Activated CD8-positive, alpha-beta memory T cell treated with anti-CD3 and anti-CD28 coated beads, Interleukin-2, amount 50 U/mL, for 24 hours (primary cell): ENCODE measurements at regions not wholly inside any gene's neighbourhood (a gene's known extent, or its start where the extent isn't known, plus 50 kb on each side); places are given as distances from the start of the nearest gene placed in this dataset.

Source experiments
- DNase-seq: peaks from one replicate; pipeline ENCODE4 v3.0.0-alpha.2; 2020; ENCODE audit errors: extremely low read depth

- DNase-seq = no peak
Observed at GRCh38 chr11:15621565-15621964, 506.8 kb downstream of the INSC start.

DNA sequence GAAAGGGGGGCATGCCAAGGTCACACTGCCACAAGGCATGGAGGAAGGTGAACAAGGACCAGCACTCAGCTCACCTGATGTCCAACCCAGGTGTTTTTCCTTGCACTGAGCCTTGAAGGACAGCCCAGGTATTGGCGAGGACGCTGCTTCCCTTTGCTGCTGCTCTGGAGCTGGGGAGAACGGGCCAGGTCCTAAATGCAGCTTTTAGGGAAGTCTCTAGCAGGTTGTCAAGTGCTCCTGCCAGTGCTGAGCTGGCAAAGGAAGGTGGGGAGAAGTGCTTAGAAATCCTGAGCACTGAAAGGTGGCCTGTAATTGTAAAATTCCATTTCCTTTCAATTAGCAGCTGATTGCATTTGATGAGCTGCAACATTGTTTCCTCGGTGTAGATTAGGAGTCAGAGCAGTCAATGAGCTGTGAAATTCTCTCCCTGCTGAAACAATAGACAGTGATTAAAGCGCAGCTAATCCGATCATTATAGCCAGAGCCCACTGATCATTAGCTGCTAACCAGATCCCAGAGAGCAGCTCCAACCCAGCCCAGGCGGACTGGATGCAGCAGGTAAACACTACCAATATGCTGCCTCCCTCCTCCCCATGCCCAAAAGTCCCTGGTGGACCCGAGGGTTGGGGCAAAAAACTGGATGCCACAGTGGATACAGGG lies 507.6 kb downstream of the INSC start:
- DNase-seq = no peak

DNA sequence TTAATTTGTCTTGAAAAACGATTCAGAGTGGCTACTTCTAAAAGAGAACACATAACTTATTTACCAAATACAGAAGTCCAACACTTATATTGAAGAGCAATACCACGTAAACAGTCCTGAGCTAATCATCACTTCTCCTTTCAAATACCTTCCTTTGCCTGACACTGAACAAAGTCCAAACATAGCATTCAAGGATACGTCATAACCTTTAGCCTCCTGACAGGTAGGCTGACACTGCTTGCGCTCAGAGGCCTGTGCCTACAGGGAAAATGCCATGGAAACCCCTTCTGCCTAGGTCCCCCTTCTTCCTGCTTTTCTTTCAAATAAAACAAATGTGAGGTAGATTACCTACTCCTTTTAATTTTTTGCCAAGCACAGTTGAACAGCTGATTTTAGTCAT lies 510.0 kb downstream of the INSC start:
- DNase-seq = no peak

DNA sequence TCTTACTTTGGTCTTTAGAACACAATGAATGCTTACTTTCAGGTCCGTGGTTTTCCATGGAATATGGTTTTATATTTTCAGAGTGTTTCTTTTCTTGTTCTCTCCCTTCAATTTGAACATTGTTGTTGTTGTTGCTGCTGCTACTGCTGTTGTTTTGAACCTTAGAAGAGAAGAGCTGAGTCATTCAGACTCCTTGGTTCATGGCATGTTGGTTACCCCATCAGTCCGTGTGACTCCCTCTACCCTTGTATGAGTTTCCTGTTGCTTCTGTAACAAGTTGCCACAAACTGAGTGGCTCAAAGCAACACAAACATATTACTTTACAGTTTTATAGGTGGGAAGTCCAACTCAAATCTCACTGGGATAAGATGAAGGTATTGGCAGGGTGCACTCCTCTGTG lies 511.0 kb downstream of the INSC start:
- DNase-seq = no peak

- no peak for DNase-seq
Observed at GRCh38 chr11:15627560-15627959, 512.8 kb downstream of the INSC start.

GRCh38 chr11:15629690-15630321 lies 515.1 kb downstream of the INSC start:
- DNase-seq = no peak

- DNase-seq = no peak
Observed at GRCh38 chr11:15630896-15631295, 516.2 kb downstream of the INSC start.

GRCh38 chr11:15635521-15635920 lies 520.8 kb downstream of the INSC start:
- DNase-seq = no peak

DNA sequence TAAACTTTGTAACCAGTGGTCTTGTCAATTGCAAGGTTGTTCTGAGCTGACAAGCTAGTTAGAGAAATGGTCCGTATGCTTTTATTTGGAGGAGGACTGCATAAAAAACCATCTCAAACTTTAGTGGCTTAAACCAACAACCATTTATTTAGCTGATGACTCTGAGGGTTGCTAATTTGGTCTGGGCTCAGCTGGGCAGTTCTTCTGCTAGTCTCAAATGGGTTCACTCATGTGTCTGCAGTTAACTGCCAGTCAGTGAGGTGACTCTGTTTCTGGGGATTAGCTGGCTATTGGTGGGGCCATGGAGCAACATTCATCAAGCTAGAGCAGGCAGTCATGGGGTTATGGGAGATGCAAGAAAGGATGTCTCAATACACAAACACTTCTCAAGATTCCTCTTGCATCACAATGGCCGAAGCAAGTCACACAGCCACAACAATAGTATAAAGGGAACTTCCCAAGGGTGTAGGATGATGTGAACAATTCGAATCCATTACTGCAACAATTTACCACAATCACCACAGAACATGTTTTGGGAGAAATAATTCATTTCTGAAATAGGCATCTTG lies 521.9 kb downstream of the INSC start:
- no peak for DNase-seq

- no peak for DNase-seq
Observed at GRCh38 chr11:15638386-15638787, 523.7 kb downstream of the INSC start.

DNA sequence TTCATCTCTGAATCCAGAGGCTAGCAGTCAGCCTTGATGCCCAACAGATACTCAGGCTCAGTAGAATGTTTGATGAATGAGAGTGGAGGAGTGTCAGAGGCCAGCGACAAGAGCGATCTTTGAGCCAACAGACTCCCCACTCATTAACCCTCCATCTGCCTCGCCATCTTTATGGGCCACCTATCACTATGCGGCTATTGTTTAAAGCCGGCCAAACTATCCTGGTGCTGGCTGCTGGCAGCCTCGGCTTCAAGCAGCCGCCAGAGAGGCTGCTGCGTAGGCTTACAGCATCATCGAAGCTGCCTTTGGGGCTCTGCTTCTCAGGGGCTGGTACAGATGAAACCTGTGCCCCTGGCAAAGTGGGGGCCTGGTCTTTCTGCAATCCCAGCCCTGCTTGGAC lies 525.6 kb downstream of the INSC start:
- no peak for DNase-seq

DNA sequence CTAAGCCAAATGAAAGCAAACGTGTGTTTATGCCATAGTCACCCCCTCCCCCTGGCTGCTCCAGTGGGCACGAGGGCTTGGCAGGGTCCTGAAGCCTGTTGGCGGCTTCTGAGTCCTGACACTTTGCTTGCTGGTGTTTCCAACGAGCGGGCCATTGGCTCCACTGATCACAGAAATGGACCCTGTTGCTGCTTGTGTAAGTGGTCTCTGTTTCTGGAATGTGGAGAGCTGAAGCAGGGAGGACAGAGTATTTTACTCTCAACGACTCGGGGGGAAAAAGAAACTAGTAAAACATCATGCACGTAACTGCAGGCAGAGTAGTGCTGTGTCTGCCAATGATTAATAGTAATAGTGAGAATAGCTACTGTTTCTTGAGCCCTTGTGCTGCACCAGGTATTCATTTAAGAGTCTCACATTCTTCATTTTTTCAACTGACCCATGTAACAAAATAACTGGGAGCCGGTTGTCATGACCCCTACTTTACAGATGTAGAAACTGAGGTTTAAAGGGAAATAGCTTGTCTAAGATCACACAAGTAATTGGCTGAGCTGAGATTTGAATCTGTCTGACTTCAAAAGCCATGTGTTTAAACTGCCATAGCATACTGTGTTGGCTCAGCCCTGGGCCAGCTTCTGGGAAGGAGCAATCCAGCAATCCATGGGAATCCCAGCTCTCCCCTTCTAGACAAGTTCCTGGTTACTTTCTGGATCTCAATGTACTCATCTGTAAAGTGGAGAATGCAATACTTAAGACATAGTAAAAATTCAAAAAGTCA lies 526.7 kb downstream of the INSC start:
- no peak for DNase-seq

GRCh38 chr11:15645201-15645600 lies 530.5 kb downstream of the INSC start:
- no peak for DNase-seq

DNA sequence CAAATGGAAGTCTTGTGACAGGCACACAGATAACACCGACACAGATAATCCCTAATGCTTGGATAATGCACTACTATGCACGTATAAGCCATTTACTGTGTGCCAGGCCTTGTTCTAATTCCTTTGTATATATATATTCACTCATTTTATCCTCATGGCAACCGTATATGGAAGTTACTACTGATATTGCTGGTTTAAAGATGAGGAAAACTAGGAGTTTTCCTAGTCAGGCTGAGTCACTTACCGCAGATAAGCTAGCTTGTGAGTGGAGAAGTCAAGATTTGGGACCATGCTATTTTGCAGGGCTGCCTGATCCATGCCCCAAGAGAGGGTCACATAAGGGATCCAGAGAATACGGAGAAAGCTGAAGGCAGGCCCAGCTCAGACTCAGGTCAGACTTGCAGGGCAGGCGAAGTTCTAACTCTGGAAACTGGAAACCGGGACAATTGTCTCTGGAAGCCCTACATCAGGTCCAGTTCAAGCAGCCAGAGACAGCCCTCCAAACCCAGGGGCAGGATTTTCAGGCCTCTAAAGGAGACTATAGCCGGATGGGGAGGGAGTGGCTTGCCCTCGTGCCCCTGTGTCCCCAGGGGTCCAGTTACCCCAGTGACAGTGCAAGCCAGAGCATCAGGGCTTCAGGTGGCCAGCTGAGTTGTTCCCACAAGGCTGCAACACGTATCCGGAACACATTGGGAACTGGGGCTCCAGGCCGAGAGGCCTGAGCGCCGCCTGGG lies 534.8 kb downstream of the INSC start:
- no peak for DNase-seq

DNA sequence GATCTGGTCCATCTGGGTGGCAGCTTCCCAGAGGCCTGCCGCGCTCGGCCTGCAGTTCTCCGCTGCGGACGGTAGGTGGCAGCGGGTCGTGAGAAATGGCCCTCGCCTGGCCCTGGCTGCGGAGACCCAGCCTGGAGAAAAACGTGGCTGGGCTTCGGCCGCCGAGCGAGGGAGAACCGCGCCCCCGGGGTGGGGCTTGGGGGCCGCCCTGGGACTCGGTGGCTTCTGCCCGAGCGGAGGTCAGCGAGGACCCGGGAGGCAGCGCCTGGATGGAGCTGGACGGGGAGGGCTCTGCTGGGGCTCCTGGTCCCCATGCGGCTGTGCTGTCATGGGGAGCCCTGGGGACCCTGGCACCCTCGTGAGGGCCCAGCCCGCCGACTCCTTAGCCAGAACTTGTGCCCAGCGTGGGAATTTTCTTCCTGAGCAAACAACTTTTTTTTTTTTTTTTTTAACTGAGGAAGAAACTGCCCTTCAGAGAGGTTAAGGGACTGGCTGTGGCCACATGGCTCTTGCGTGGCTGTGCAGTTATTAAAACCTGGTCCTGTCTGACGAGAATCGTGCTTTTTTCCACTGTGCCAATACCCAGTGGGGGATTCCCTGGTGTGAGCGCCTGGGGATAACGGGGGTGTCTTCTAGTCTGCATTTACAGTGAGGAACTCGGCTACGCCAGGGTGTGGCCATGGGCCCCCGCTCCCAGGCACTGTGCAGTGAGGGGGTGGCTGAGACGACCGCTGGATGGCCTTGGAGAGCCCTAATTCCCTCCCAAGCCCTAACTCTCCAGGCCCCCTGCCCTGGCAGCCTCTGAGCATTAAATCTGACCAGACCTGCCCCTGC lies 535.6 kb downstream of the INSC start:
- peak; percentile 23 for DNase-seq

GRCh38 chr11:15651033-15651432 lies 536.3 kb downstream of the INSC start:
- DNase-seq = no peak

GRCh38 chr11:15651816-15652215 lies 537.1 kb downstream of the INSC start:
- DNase-seq = no peak

- DNase-seq = no peak
Observed at GRCh38 chr11:15653191-15653710, 538.5 kb downstream of the INSC start.

DNA sequence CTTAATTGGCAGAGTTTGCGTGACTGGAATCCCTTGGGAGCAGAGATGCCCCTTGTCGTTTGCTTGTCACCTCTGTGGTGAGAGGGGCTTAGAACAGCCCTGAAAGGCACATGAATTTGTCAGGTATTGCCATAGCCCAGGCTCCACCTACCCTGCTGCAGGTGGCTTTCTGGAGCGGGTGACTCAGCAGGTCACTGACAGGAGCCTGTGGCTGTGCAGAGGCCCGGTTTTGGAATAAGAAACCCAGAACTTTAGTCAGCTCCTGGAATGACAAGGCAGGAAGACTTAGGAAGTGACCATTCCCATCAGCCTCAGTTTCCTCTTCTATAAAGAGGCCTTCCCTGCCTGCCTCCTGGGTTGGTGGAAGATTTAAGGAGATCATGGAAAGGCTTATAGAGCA lies 539.7 kb downstream of the INSC start:
- DNase-seq = no peak

GRCh38 chr11:15655552-15655951 lies 540.8 kb downstream of the INSC start:
- DNase-seq = no peak

DNA sequence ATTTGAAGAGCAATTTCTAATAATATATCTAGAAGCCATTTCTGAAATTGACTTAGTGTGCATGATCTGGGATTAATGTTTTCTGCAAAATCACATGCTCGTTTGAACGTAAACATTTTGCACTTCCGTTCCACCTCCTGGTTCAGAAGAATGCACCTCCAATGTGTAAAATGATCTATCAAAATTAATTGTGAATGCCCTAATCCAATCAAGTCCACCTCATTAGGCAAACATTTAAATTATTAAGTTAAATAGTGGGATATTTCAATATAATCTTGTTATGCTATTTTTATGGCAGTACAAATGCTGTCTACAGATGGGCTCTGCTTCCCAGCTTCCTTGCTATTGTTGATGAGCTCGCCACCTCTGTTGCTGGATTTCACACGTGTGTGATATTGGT lies 542.5 kb downstream of the INSC start:
- DNase-seq = no peak
